ENCODE measurements at regions not wholly inside any gene's neighbourhood (a gene's known extent, or its start where the extent isn't known, plus 50 kb on each side); places are given as distances from the start of the nearest gene placed in this dataset.
"Not testable (repeated sequence)": the region's sequence is repeated elsewhere in the genome, so short reads cannot be mapped to it uniquely, and the experiment has no call there.

GRCh38 chr14:25699981-25700380 lies 650.0 kb upstream of the STXBP6 start:
- no peak overlapping the region for H3K4me3 Mint-ChIP-seq
- no peaks in the 10 kb centered on the region for H3K27me3 Mint-ChIP-seq

GRCh38 chr14:25698111-25698510 lies 648.2 kb upstream of the STXBP6 start:
- no peak for ATAC-seq (replicated peaks)
- Mint-ChIP-seq H3K9me3 (peaks cover 12% of the 10 kb centered on the region), H3K36me3 (ENCODE audit: low read depth) (no peaks in the 10 kb centered on the region), H3K27ac (no peak overlapping the region), H3K4me3 (no peak overlapping the region), H3K4me1 (no peaks in the 10 kb centered on the region), H3K27me3 (no peaks in the 10 kb centered on the region)

More at GRCh38 chr14:25699981-25700380, 650.0 kb upstream of the STXBP6 start:
- peaks cover 4% of the 10 kb centered on the region for H3K9me3 Mint-ChIP-seq
- no peak overlapping the region for H3K27ac Mint-ChIP-seq
- ATAC-seq (replicated peaks): no peak
- H3K36me3 Mint-ChIP-seq (ENCODE audit: low read depth): no peaks in the 10 kb centered on the region
- no peaks in the 10 kb centered on the region for H3K4me1 Mint-ChIP-seq

- Mint-ChIP-seq H3K27me3 (no peaks in the 10 kb centered on the region), H3K36me3 (ENCODE audit: low read depth) (no peaks in the 10 kb centered on the region), H3K27ac (no peak overlapping the region), H3K4me3 (no peak overlapping the region), H3K4me1 (no peaks in the 10 kb centered on the region), H3K9me3 (peaks cover 17% of the 10 kb centered on the region)
- no peak for ATAC-seq (replicated peaks)
Observed at GRCh38 chr14:25696176-25696575, 646.2 kb upstream of the STXBP6 start.

GRCh38 chr14:25685004-25685403 lies 635.1 kb upstream of the STXBP6 start:
- Mint-ChIP-seq H3K9me3 (peaks cover 11% of the 10 kb centered on the region), H3K27me3 (no peaks in the 10 kb centered on the region), H3K4me3 (no peak overlapping the region)

GRCh38 chr14:25680934-25681333 lies 631.0 kb upstream of the STXBP6 start:
- Mint-ChIP-seq H3K4me3 (no peak overlapping the region), H3K9me3 (peaks cover 14% of the 10 kb centered on the region), H3K27ac (no peak overlapping the region), H3K4me1 (no peaks in the 10 kb centered on the region), H3K36me3 (ENCODE audit: low read depth) (no peaks in the 10 kb centered on the region), H3K27me3 (no peaks in the 10 kb centered on the region)
- ATAC-seq (replicated peaks): no peak

More at GRCh38 chr14:25685004-25685403, 635.1 kb upstream of the STXBP6 start:
- no peaks in the 10 kb centered on the region for H3K4me1 Mint-ChIP-seq
- ATAC-seq (replicated peaks): no peak
- H3K36me3 Mint-ChIP-seq (ENCODE audit: low read depth): no peaks in the 10 kb centered on the region
- H3K27ac Mint-ChIP-seq: no peak overlapping the region

GRCh38 chr14:25680511-25680910 lies 630.6 kb upstream of the STXBP6 start:
- not testable (repeated sequence) for H3K4me3 Mint-ChIP-seq; H3K4me1 Mint-ChIP-seq; H3K27me3 Mint-ChIP-seq; H3K36me3 Mint-ChIP-seq (ENCODE audit: low read depth); H3K27ac Mint-ChIP-seq; ATAC-seq (replicated peaks)
- H3K9me3 Mint-ChIP-seq: peaks cover 14% of the 10 kb centered on the region

- H3K36me3 Mint-ChIP-seq (ENCODE audit: low read depth): no peaks in the 10 kb centered on the region
- no peaks in the 10 kb centered on the region for H3K27me3 Mint-ChIP-seq
- peaks cover 18% of the 10 kb centered on the region for H3K9me3 Mint-ChIP-seq
- ATAC-seq (replicated peaks): no peak
- H3K27ac Mint-ChIP-seq: no peak overlapping the region
- no peaks in the 10 kb centered on the region for H3K4me1 Mint-ChIP-seq
- no peak overlapping the region for H3K4me3 Mint-ChIP-seq
Observed at GRCh38 chr14:25677111-25677510, 627.2 kb upstream of the STXBP6 start.

GRCh38 chr14:25667387-25667786 lies 617.4 kb upstream of the STXBP6 start:
- peaks cover 18% of the 10 kb centered on the region for H3K9me3 Mint-ChIP-seq
- H3K27me3 Mint-ChIP-seq: no peaks in the 10 kb centered on the region
- no peak for ATAC-seq (replicated peaks)
- H3K36me3 Mint-ChIP-seq (ENCODE audit: low read depth): no peaks in the 10 kb centered on the region
- no peaks in the 10 kb centered on the region for H3K4me1 Mint-ChIP-seq
- no peak overlapping the region for H3K4me3 Mint-ChIP-seq
- no peak overlapping the region for H3K27ac Mint-ChIP-seq

- H3K27ac Mint-ChIP-seq: no peak overlapping the region
- H3K36me3 Mint-ChIP-seq (ENCODE audit: low read depth): no peaks in the 10 kb centered on the region
- H3K4me1 Mint-ChIP-seq: no peaks in the 10 kb centered on the region
- H3K27me3 Mint-ChIP-seq: no peaks in the 10 kb centered on the region
- no peak overlapping the region for H3K4me3 Mint-ChIP-seq
- H3K9me3 Mint-ChIP-seq: peaks cover 18% of the 10 kb centered on the region
- ATAC-seq (replicated peaks): no peak
Observed at GRCh38 chr14:25666877-25667276, 616.9 kb upstream of the STXBP6 start.

GRCh38 chr14:25658988-25659387 lies 609.0 kb upstream of the STXBP6 start:
- no peak overlapping the region for H3K27ac Mint-ChIP-seq
- H3K9me3 Mint-ChIP-seq: peaks cover 5% of the 10 kb centered on the region
- H3K36me3 Mint-ChIP-seq (ENCODE audit: low read depth): no peaks in the 10 kb centered on the region
- no peak overlapping the region for H3K4me3 Mint-ChIP-seq
- ATAC-seq (replicated peaks): no peak
- H3K27me3 Mint-ChIP-seq: no peaks in the 10 kb centered on the region
- H3K4me1 Mint-ChIP-seq: no peaks in the 10 kb centered on the region

- Mint-ChIP-seq H3K27ac (no peak overlapping the region), H3K4me1 (no peaks in the 10 kb centered on the region), H3K27me3 (no peaks in the 10 kb centered on the region), H3K4me3 (no peak overlapping the region), H3K36me3 (ENCODE audit: low read depth) (no peaks in the 10 kb centered on the region), H3K9me3 (peaks cover 12% of the 10 kb centered on the region)
- ATAC-seq (replicated peaks): no peak
Observed at GRCh38 chr14:25630447-25630846, 580.5 kb upstream of the STXBP6 start.

- H3K4me3 Mint-ChIP-seq: no peak overlapping the region
- H3K4me1 Mint-ChIP-seq: no peaks in the 10 kb centered on the region
- no peaks in the 10 kb centered on the region for H3K27me3 Mint-ChIP-seq
- no peak overlapping the region for H3K27ac Mint-ChIP-seq
- H3K9me3 Mint-ChIP-seq: peaks cover 12% of the 10 kb centered on the region
- no peak for ATAC-seq (replicated peaks)
- H3K36me3 Mint-ChIP-seq (ENCODE audit: low read depth): no peaks in the 10 kb centered on the region
Observed at GRCh38 chr14:25628978-25629377, 579.0 kb upstream of the STXBP6 start.

- no peak for ATAC-seq (replicated peaks)
- H3K4me3 Mint-ChIP-seq: no peak overlapping the region
- H3K27me3 Mint-ChIP-seq: no peaks in the 10 kb centered on the region
- no peak overlapping the region for H3K27ac Mint-ChIP-seq
- H3K9me3 Mint-ChIP-seq: peaks cover 12% of the 10 kb centered on the region
- no peaks in the 10 kb centered on the region for H3K36me3 Mint-ChIP-seq (ENCODE audit: low read depth)
- no peaks in the 10 kb centered on the region for H3K4me1 Mint-ChIP-seq
Observed at GRCh38 chr14:25628390-25628789, 578.4 kb upstream of the STXBP6 start.

- ATAC-seq (replicated peaks): no peak
- no peaks in the 10 kb centered on the region for H3K27me3 Mint-ChIP-seq
- no peaks in the 10 kb centered on the region for H3K36me3 Mint-ChIP-seq (ENCODE audit: low read depth)
- H3K4me3 Mint-ChIP-seq: no peak overlapping the region
- H3K4me1 Mint-ChIP-seq: no peaks in the 10 kb centered on the region
- peaks cover 8% of the 10 kb centered on the region for H3K9me3 Mint-ChIP-seq
- H3K27ac Mint-ChIP-seq: no peak overlapping the region
Observed at GRCh38 chr14:25626986-25627385, 577.0 kb upstream of the STXBP6 start.

GRCh38 chr14:25622763-25623162 lies 572.8 kb upstream of the STXBP6 start:
- Mint-ChIP-seq H3K4me1 (no peaks in the 10 kb centered on the region), H3K9me3 (peaks cover 14% of the 10 kb centered on the region), H3K36me3 (ENCODE audit: low read depth) (no peaks in the 10 kb centered on the region), H3K27ac (no peak overlapping the region), H3K27me3 (no peaks in the 10 kb centered on the region), H3K4me3 (no peak overlapping the region)
- ATAC-seq (replicated peaks): no peak

GRCh38 chr14:25620515-25620914 lies 570.6 kb upstream of the STXBP6 start:
- H3K36me3 Mint-ChIP-seq (ENCODE audit: low read depth): no peaks in the 10 kb centered on the region
- no peak for ATAC-seq (replicated peaks)
- no peak overlapping the region for H3K4me3 Mint-ChIP-seq
- no peaks in the 10 kb centered on the region for H3K27me3 Mint-ChIP-seq
- no peaks in the 10 kb centered on the region for H3K4me1 Mint-ChIP-seq
- peaks cover 18% of the 10 kb centered on the region for H3K9me3 Mint-ChIP-seq
- H3K27ac Mint-ChIP-seq: no peak overlapping the region

Data from activated T-helper 17 cell treated with anti-CD3 and anti-CD28 coated beads, Interleukin-2, amount 50 U/mL, for 72 hours (primary cell).